ENCODE measurements at regions not wholly inside any gene's neighbourhood (a gene's known extent, or its start where the extent isn't known, plus 50 kb on each side); places are given as distances from the start of the nearest gene placed in this dataset.
"Not testable (repeated sequence)": the region's sequence is repeated elsewhere in the genome, so short reads cannot be mapped to it uniquely, and the experiment has no call there.

DNA sequence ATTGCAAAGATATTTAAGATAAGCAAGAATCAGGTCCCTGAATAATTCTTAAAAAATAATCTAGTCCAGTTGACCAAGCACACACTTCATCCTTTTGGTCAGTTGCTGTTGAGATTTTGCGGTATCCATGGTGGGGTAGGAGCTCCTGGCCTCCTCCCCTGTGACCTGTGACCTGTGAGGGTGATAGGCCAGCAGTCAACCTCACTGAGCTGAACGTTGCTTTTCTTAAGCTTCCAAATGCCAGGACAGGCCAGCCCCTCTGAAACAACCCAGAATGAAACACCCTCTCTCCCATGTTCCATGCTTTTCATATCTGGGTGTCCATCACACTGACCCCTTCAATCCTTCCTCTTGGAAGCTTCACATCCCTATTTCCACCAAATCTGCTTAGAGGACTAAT lies 164.9 kb downstream of the THBS2 start:
- H3K9me3 Mint-ChIP-seq = peaks cover 19% of the 10 kb centered on the region
- Histone ChIP-seq H3K27me3 (ENCODE audit: control insufficient read depth in 1 of 2, insufficient read depth in 2 of 2, low read length in 2 of 2) (no peaks in the 10 kb centered on the region), H3K4me1 (ENCODE audit: insufficient read depth, low read length) (no peaks in the 10 kb centered on the region), H3K36me3 (ENCODE audit: insufficient read depth, low read length) (no peaks in the 10 kb centered on the region), H3K9me3 (ENCODE audit: control insufficient read depth in 1 of 2, insufficient read depth in 1 of 2, low read length in 2 of 2) (peaks cover 9 to 18% of the 10 kb centered on the region in 2 experiments), H3K27ac (ENCODE audit: low read depth in 1 of 2, low read length in 2 of 2) (no peak overlapping the region), H3K4me3 (ENCODE audit: low read length) (no peak overlapping the region)
- H3K36me3 Mint-ChIP-seq (ENCODE audit: low read depth) = no peaks in the 10 kb centered on the region
- no peaks in the 10 kb centered on the region for H3K4me1 Mint-ChIP-seq (ENCODE audit: low read depth)
- ATAC-seq (ENCODE audit: poor library complexity) = no peak
- CTCF ChIA-PET = no interaction called here
- TF ChIP-seq, protein P1, sequence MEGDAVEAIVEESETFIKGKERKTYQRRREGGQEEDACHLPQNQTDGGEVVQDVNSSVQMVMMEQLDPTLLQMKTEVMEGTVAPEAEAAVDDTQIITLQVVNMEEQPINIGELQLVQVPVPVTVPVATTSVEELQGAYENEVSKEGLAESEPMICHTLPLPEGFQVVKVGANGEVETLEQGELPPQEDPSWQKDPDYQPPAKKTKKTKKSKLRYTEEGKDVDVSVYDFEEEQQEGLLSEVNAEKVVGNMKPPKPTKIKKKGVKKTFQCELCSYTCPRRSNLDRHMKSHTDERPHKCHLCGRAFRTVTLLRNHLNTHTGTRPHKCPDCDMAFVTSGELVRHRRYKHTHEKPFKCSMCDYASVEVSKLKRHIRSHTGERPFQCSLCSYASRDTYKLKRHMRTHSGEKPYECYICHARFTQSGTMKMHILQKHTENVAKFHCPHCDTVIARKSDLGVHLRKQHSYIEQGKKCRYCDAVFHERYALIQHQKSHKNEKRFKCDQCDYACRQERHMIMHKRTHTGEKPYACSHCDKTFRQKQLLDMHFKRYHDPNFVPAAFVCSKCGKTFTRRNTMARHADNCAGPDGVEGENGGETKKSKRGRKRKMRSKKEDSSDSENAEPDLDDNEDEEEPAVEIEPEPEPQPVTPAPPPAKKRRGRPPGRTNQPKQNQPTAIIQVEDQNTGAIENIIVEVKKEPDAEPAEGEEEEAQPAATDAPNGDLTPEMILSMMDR (IDR thresholded peaks at IDR 0.05) = no peak
- H3K4me3 Mint-ChIP-seq = no peak overlapping the region
- intact Hi-C loops (cut with DNase I, micrococcal nuclease) = no loop called here
- POLR2A ChIA-PET = no interaction called here
- H3K27ac Mint-ChIP-seq = no peak overlapping the region
- H3K27me3 Mint-ChIP-seq = no peaks in the 10 kb centered on the region
- DNase-seq = no peak

DNA sequence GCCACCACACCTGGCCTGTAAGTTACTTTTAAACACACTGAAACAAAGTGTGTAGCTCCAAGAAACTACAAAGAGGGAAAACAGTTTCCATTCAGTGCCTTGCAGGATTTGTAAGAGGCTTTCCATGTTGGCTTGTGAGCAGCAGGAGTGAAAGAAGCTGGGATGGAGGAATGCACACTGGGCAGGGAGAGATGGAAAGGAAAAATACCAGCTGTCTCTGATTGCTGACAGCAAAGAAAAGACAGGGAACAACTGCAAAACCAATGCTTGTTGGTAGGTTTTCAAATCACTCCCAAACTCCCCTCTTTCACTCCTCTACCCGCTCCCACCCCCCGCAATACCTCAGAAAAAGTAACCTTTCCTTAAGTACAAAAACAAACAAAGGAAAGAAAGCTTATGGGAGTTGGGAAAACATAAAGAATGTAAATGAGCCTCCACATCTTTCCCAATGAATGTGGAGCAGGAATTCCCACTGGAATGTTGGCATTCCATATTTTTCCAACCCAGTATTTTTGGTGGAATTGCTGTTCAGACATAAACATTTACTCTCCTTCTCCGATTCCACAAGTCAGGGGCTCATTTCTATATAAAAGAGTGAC lies 166.1 kb downstream of the THBS2 start:
- intact Hi-C loops (cut with DNase I, micrococcal nuclease) = no loop called here
- H3K9me3 ChIP-seq (ENCODE audit: control insufficient read depth in 1 of 2, insufficient read depth in 1 of 2, low read length in 2 of 2) = peaks cover 9 to 14% of the 10 kb centered on the region in 2 experiments
- CTCF ChIA-PET = no interaction called here
- peaks cover 18% of the 10 kb centered on the region for H3K9me3 Mint-ChIP-seq
- H3K27me3 ChIP-seq (ENCODE audit: control insufficient read depth in 1 of 2, insufficient read depth in 2 of 2, low read length in 2 of 2) = no peaks in the 10 kb centered on the region
- ATAC-seq (ENCODE audit: poor library complexity) (no peak), DNase-seq (no peak)
- no peak overlapping the region for H3K4me3 ChIP-seq (ENCODE audit: low read length)
- H3K27ac ChIP-seq (ENCODE audit: low read depth in 1 of 2, low read length in 2 of 2) = no peak overlapping the region
- no peaks in the 10 kb centered on the region for H3K27me3 Mint-ChIP-seq
- POLR2A ChIA-PET = no interaction called here
- no peaks in the 10 kb centered on the region for H3K36me3 ChIP-seq (ENCODE audit: insufficient read depth, low read length)
- no peak overlapping the region for H3K27ac Mint-ChIP-seq
- TF ChIP-seq, protein P1 (IDR thresholded peaks at IDR 0.05) = no peak
- no peaks in the 10 kb centered on the region for H3K36me3 Mint-ChIP-seq (ENCODE audit: low read depth)
- H3K4me1 ChIP-seq (ENCODE audit: insufficient read depth, low read length) = no peaks in the 10 kb centered on the region
- no peak overlapping the region for H3K4me3 Mint-ChIP-seq
- no peaks in the 10 kb centered on the region for H3K4me1 Mint-ChIP-seq (ENCODE audit: low read depth)

DNA sequence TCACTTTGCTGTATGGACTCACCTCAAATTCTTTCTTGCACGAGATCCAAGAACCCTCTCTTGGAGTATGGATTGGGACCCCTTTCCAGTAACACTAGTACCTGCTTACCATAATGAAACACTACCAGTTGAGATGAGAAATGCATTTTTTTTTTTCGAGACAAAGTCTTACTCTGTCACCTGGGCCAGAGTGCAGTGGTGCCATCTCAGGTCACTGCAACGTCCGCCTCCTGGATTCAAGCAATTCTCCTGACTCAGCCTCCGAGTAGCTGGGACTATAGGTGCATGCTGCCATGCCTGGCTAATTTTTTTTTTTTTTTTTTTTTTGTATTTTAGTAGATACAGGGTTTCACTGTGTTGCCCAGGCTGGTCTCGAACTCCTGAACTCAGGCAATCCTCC lies 167.0 kb downstream of the THBS2 start:
- DNase-seq; H3K4me1 Mint-ChIP-seq (ENCODE audit: low read depth); H3K36me3 Mint-ChIP-seq (ENCODE audit: low read depth); H3K27me3 ChIP-seq (ENCODE audit: control insufficient read depth in 1 of 2, insufficient read depth in 2 of 2, low read length in 2 of 2); CTCF ChIA-PET; ATAC-seq (ENCODE audit: poor library complexity); H3K4me1 ChIP-seq (ENCODE audit: insufficient read depth, low read length); H3K4me3 Mint-ChIP-seq; H3K27ac Mint-ChIP-seq; H3K4me3 ChIP-seq (ENCODE audit: low read length); H3K27me3 Mint-ChIP-seq; intact Hi-C loops (cut with DNase I, micrococcal nuclease); H3K27ac ChIP-seq (ENCODE audit: low read depth in 1 of 2, low read length in 2 of 2); H3K36me3 ChIP-seq (ENCODE audit: insufficient read depth, low read length): not testable (repeated sequence)
- H3K9me3 ChIP-seq (ENCODE audit: control insufficient read depth in 1 of 2, insufficient read depth in 1 of 2, low read length in 2 of 2) = peaks cover 9 to 14% of the 10 kb centered on the region in 2 experiments
- POLR2A ChIA-PET = interaction anchor here (0.7 kb wide), 1 partner anchor 393 kb away, joined by 4 read pairs; no protein-coding TSS in a partner anchor
- peaks cover 10% of the 10 kb centered on the region for H3K9me3 Mint-ChIP-seq

DNA sequence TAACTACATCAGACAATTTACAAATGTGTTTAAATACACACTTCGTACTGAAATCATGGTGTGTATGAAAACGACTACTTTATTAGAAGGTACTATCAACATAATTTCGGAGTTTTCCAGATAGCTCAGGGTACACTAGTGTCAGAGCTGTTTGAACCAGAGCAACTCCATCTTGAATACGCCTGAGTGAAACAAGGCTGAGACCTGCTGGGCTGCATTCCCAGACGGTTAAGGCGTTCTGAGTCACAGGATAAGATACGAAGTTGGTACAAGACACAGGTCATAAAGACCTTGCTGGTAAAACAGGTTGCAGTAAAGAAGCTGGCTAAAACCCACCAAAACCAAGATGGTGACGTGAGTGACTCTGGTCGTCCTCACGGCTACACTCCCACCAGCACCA lies 167.6 kb downstream of the THBS2 start:
- TF ChIP-seq, protein P1 (IDR thresholded peaks at IDR 0.05) = no peak
- POLR2A ChIA-PET = interaction anchor here (0.7 kb wide), 1 partner anchor 392 kb away, joined by 4 read pairs; no protein-coding TSS in a partner anchor
- Histone ChIP-seq H3K27me3 (ENCODE audit: control insufficient read depth in 1 of 2, insufficient read depth in 2 of 2, low read length in 2 of 2) (no peaks in the 10 kb centered on the region), H3K36me3 (ENCODE audit: insufficient read depth, low read length) (no peaks in the 10 kb centered on the region), H3K4me1 (ENCODE audit: insufficient read depth, low read length) (no peaks in the 10 kb centered on the region), H3K4me3 (ENCODE audit: low read length) (no peak overlapping the region), H3K9me3 (ENCODE audit: control insufficient read depth in 1 of 2, insufficient read depth in 1 of 2, low read length in 2 of 2) (peaks cover 9 to 13% of the 10 kb centered on the region in 2 experiments), H3K27ac (ENCODE audit: low read depth in 1 of 2, low read length in 2 of 2) (no peak overlapping the region)
- Mint-ChIP-seq H3K4me3 (no peak overlapping the region), H3K9me3 (peaks cover 7% of the 10 kb centered on the region), H3K27me3 (no peaks in the 10 kb centered on the region), H3K27ac (no peak overlapping the region), H3K36me3 (ENCODE audit: low read depth) (no peaks in the 10 kb centered on the region), H3K4me1 (ENCODE audit: low read depth) (no peaks in the 10 kb centered on the region)
- CTCF ChIA-PET = no interaction called here
- intact Hi-C loops (cut with DNase I, micrococcal nuclease) = no loop called here
- DNase-seq (no peak), ATAC-seq (ENCODE audit: poor library complexity) (no peak)
